ENCODE measurements at regions not wholly inside any gene's neighbourhood (a gene's known extent, or its start where the extent isn't known, plus 50 kb on each side); places are given as distances from the start of the nearest gene placed in this dataset.

DNA sequence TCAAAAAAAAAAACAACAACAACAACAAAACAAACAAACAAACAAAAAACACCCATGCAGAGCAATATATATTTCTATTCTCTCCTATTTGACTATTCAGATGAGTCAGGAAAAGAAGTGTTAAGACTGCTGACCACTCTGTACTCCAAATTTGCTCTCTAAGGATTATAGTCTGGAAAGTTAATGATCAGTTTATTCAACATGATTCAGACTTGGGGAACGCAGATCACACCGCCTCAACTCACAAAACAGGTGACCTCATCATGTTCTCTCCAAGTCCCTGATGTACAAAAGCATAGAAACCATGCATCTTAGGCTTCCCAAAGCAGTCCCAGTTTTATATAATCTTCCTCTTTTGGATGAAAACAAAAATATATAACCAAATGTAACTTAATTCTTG lies 51.9 kb upstream of the PRRC2C start (continued):
- TF ChIP-seq, protein P1, sequence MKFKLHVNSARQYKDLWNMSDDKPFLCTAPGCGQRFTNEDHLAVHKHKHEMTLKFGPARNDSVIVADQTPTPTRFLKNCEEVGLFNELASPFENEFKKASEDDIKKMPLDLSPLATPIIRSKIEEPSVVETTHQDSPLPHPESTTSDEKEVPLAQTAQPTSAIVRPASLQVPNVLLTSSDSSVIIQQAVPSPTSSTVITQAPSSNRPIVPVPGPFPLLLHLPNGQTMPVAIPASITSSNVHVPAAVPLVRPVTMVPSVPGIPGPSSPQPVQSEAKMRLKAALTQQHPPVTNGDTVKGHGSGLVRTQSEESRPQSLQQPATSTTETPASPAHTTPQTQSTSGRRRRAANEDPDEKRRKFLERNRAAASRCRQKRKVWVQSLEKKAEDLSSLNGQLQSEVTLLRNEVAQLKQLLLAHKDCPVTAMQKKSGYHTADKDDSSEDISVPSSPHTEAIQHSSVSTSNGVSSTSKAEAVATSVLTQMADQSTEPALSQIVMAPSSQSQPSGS (IDR thresholded peaks at IDR 0.05; ENCODE audit: low read length), result no peak
- no peak for TF ChIP-seq NFIC (IDR thresholded peaks at IDR 0.05; ENCODE audit: low read depth, low read length)

DNA sequence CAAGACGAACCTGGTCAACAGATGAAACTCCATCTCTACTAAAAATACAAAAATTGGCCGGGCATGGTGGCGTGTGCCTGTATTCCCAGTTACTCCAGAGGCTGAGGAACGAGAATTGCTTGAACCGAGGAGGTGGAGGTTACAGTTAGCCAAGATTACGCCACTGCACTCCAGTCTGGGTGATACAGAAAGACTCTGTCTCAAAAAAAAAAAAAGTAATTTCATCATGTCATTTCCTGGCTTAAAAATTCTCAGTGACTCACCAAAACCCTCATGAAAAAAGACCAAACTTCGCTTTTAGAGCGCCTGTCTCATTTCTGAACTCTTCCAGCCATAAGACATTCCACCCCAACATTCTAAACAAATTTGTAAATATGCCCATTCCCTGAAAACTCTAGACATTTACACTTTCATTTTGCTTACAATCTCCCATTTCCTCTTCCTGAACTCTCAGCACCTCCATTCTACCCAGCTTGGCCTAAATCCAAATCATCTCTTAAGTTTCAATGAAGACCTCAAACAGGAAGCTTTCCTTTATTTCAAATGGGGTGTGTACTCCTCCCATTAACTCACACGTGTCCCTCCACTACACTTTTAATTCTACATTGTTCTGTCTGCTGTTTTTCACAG lies 50.5 kb upstream of the PRRC2C start:
- Histone ChIP-seq H3K4me3 (no peak overlapping the region), H3K36me3 (ENCODE audit: control insufficient read depth in 2 of 2, insufficient read depth in 2 of 2, low read length in 1 of 2) (no peaks in the 10 kb centered on the region), H2AFZ (ENCODE audit: control insufficient read depth, low read depth, low read length) (no peak overlapping the region), H3K4me2 (ENCODE audit: control insufficient read depth, insufficient read depth) (no peak overlapping the region), H3K27ac (ENCODE audit: control insufficient read depth, insufficient read depth) (no peak overlapping the region), H3K27me3 (replicated peaks in 1 of 2; ENCODE audit: control insufficient read depth in 2 of 2, insufficient read depth in 2 of 2, low read length in 1 of 2) (no peaks in the 10 kb centered on the region), H3K79me2 (ENCODE audit: control insufficient read depth, insufficient read depth, low read length) (no peaks in the 10 kb centered on the region), H3K9ac (ENCODE audit: control insufficient read depth, insufficient read depth, low read length) (no peak overlapping the region), H3K4me1 (ENCODE audit: control insufficient read depth, insufficient read depth, low read length) (no peaks in the 10 kb centered on the region), H4K20me1 (ENCODE audit: control insufficient read depth, insufficient read depth) (no peaks in the 10 kb centered on the region), H3K9me3 (replicated peaks; ENCODE audit: control insufficient read depth, insufficient read depth, low read length) (no peaks in the 10 kb centered on the region)
- WGBS (ENCODE audit: insufficient coverage, insufficient replicate concordance, low lambda C conversion rate, missing lambda C conversion rate), result 24% methylated on average over 7 of the region's 9 CpGs
- intact Hi-C loops (cut with micrococcal nuclease; ENCODE audit: unreplicated experiment) (no loop called here), in situ Hi-C loops (cut with MboI) (no loop called here)
- BruUV-seq (replicated peaks), result no TSS peak
- no peak for FAIRE-seq
- ChIA-PET CTCF (no interaction called here), RAD21 (ENCODE audit: unreplicated experiment) (no interaction called here), POLR2A (no interaction called here), SMC1A (ENCODE audit: uncharacterized antibody, unreplicated experiment) (no interaction called here)
- ATAC-seq, result no peak
- TF ChIP-seq HDGF (IDR thresholded peaks at IDR 0.05) (no peak), ZSCAN29 (IDR thresholded peaks at IDR 0.05) (no peak)
- TF ChIP-seq, protein P2, sequence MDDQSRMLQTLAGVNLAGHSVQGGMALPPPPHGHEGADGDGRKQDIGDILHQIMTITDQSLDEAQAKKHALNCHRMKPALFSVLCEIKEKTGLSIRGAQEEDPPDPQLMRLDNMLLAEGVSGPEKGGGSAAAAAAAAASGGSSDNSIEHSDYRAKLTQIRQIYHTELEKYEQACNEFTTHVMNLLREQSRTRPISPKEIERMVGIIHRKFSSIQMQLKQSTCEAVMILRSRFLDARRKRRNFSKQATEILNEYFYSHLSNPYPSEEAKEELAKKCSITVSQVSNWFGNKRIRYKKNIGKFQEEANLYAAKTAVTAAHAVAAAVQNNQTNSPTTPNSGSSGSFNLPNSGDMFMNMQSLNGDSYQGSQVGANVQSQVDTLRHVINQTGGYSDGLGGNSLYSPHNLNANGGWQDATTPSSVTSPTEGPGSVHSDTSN (IDR thresholded peaks at IDR 0.05; ENCODE audit: insufficient replicate concordance, low read depth, low read length), result no peak
- no peak for DNase-seq (ENCODE audit: low read depth, low spot score)

All from GM12878 (cell line).